HL-60/S4 treated with retinoic acid at 250 ng/mL for 4 days and 3 days (cell line): ENCODE measurements at regions not wholly inside any gene's neighbourhood (a gene's known extent, or its start where the extent isn't known, plus 50 kb on each side); places are given as distances from the start of the nearest gene placed in this dataset.

Experiments
- in situ Hi-C: fragments of 300-500 bp; cut with MboI; formaldehyde crosslinking; loops from 2 replicates; pipeline ENCODE4 v1.7.0; 2022; ENCODE audit warnings: low sequenced_read_pairs

GRCh38 chr2:16466133-16466820 is 199.4 kb downstream of the CYRIA start:
- in situ Hi-C loops: no loop called here

GRCh38 chr2:16464641-16465040 is 201.0 kb downstream of the CYRIA start:
- in situ Hi-C loops: no loop called here

GRCh38 chr2:16462958-16463357 is 202.7 kb downstream of the CYRIA start:
- in situ Hi-C loops: no loop called here

- in situ Hi-C loops: no loop called here
Measured at GRCh38 chr2:16461672-16462071, 204.0 kb downstream of the CYRIA start.

GRCh38 chr2:16459606-16460005 is 206.0 kb downstream of the CYRIA start:
- in situ Hi-C loops: no loop called here

GRCh38 chr2:16454621-16455020 is 211.0 kb downstream of the CYRIA start:
- in situ Hi-C loops: no loop called here

- in situ Hi-C loops: no loop called here
Measured at GRCh38 chr2:16452123-16452522, 213.5 kb downstream of the CYRIA start.

- in situ Hi-C loops: no loop called here
Measured at GRCh38 chr2:16446706-16447105, 218.9 kb downstream of the CYRIA start.

GRCh38 chr2:16442971-16443370 is 222.7 kb downstream of the CYRIA start:
- in situ Hi-C loops: no loop called here

- in situ Hi-C loops: no loop called here
Measured at GRCh38 chr2:16441431-16441830, 224.2 kb downstream of the CYRIA start.

- in situ Hi-C loops: no loop called here
Measured at GRCh38 chr2:16440898-16441297, 224.7 kb downstream of the CYRIA start.

GRCh38 chr2:16438613-16439321 is 226.9 kb downstream of the CYRIA start:
- in situ Hi-C loops: no loop called here

- in situ Hi-C loops: no loop called here
Measured at GRCh38 chr2:16437189-16437588, 228.4 kb downstream of the CYRIA start.

GRCh38 chr2:16434393-16434792 is 231.2 kb downstream of the CYRIA start:
- in situ Hi-C loops: no loop called here

GRCh38 chr2:16430846-16431245 is 234.8 kb downstream of the CYRIA start:
- in situ Hi-C loops: no loop called here

- in situ Hi-C loops: no loop called here
Measured at GRCh38 chr2:16429431-16430145, 236.0 kb downstream of the CYRIA start.

- in situ Hi-C loops: no loop called here
Measured at GRCh38 chr2:16429002-16429401, 236.6 kb downstream of the CYRIA start.

- in situ Hi-C loops: no loop called here
Measured at GRCh38 chr2:16425462-16426336, 239.9 kb downstream of the CYRIA start.

GRCh38 chr2:16420421-16420820 is 245.2 kb downstream of the CYRIA start:
- in situ Hi-C loops: no loop called here

GRCh38 chr2:16417726-16418125 is 247.9 kb downstream of the CYRIA start:
- in situ Hi-C loops: no loop called here

- in situ Hi-C loops: no loop called here
Measured at GRCh38 chr2:16416651-16417050, 249.0 kb downstream of the CYRIA start.
